ENCODE measurements at regions not wholly inside any gene's neighbourhood (a gene's known extent, or its start where the extent isn't known, plus 50 kb on each side); places are given as distances from the start of the nearest gene placed in this dataset.
A peak's percentile ranks its signal among the peaks of the same experiment; 100 is the strongest.

DNA sequence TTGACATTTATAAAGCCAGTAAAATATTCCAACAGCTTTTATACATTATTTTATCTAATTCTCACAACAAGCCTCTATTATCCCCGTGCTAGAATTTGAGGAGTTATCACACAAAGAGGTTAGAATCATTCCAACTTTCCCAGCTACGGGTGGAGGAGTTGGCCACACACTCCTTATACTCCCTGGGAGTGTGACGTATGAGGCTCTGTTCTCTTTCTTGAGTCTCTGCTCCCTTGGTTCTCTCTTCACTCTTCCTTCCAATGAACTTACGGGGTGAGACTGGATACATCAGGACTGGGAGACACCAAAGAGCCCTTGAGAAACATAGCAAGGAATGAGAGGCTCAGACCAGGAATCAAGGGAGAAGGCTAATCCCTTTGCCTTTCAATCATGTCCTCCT, 185.6 kb upstream of the TAB2 start:
- Histone ChIP-seq H3K4me3 (no peak overlapping the region), H3K27me3 (no peaks in the 10 kb centered on the region), H3K9me3 (no peaks in the 10 kb centered on the region), H3K4me1 (no peaks in the 10 kb centered on the region), H3K27ac (replicated peaks in 1 of 4) (no peak overlapping the region), H3K36me3 (no peaks in the 10 kb centered on the region)
- no peak for TF ChIP-seq POLR2AphosphoS5 (IDR thresholded peaks at IDR 0.05)
- TF ChIP-seq EP300 (IDR thresholded peaks at IDR 0.05), result no peak
- TF ChIP-seq POLR2A (IDR thresholded peaks at IDR 0.05; ENCODE audit: low read depth), result no peak
- TF ChIP-seq, protein P1, sequence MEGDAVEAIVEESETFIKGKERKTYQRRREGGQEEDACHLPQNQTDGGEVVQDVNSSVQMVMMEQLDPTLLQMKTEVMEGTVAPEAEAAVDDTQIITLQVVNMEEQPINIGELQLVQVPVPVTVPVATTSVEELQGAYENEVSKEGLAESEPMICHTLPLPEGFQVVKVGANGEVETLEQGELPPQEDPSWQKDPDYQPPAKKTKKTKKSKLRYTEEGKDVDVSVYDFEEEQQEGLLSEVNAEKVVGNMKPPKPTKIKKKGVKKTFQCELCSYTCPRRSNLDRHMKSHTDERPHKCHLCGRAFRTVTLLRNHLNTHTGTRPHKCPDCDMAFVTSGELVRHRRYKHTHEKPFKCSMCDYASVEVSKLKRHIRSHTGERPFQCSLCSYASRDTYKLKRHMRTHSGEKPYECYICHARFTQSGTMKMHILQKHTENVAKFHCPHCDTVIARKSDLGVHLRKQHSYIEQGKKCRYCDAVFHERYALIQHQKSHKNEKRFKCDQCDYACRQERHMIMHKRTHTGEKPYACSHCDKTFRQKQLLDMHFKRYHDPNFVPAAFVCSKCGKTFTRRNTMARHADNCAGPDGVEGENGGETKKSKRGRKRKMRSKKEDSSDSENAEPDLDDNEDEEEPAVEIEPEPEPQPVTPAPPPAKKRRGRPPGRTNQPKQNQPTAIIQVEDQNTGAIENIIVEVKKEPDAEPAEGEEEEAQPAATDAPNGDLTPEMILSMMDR (IDR thresholded peaks at IDR 0.05), result no peak
- DNase-seq (ENCODE audit: extremely low spot score), result peak; percentile 21
- intact Hi-C loops (cut with DNase I), result no loop called here
- 83% methylated on average over 4 of the region's 4 CpGs for whole genome bisulfite sequencing

DNA sequence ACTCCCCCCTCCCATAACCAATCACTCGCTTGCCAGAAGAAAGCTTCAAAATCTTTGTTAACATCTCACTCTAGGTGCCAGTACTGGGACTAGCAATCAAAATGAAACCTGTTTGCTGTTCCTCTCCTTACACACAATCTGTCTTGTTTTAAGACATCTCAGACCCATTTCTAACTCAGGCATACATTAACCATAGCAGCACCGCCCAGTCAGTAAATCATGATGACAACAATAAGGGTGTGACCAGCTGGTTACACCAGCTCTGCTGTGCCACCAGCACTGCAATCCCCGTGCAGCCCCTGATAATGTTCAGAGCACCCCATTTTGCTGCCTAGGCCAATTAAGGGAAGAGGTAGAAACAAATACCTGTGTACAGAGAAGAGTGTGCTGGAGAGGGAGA, 185.2 kb upstream of the TAB2 start:
- Histone ChIP-seq H3K27me3 (no peaks in the 10 kb centered on the region), H3K36me3 (no peaks in the 10 kb centered on the region), H3K27ac (replicated peaks in 1 of 4) (no peak overlapping the region), H3K4me3 (no peak overlapping the region), H3K9me3 (no peaks in the 10 kb centered on the region), H3K4me1 (no peaks in the 10 kb centered on the region)
- intact Hi-C loops (cut with DNase I), result no loop called here
- DNase-seq (ENCODE audit: extremely low spot score), result no peak
- WGBS, result 90% methylated on average over 3 of the region's 3 CpGs
- no peak for TF ChIP-seq POLR2A (IDR thresholded peaks at IDR 0.05; ENCODE audit: low read depth)
- TF ChIP-seq, protein P1 (IDR thresholded peaks at IDR 0.05), result no peak
- TF ChIP-seq POLR2AphosphoS5 (IDR thresholded peaks at IDR 0.05), result no peak
- TF ChIP-seq EP300 (IDR thresholded peaks at IDR 0.05), result no peak

DNA sequence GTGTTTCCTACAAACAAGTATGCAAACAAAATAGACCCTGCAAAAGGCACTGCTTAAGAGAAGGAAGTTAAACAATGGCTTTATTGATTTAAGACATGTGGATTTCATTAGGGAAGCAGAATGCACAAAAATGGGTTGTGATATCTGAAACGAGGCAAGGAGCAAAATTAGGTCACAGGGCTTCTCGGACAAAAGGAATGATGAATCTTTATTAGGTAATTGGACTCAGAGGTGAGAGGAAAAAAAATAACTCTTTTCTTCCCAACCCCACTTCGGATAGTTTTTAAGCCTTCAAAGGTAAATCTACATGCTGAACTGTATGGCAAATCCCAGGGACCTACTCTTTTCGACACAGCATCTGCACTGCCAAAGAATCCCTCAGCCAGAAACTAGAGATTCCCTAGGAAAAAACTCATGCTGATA, 183.0 kb upstream of the TAB2 start:
- intact Hi-C loops (cut with DNase I), result no loop called here
- Histone ChIP-seq H3K9me3 (no peaks in the 10 kb centered on the region), H3K27ac (replicated peaks in 1 of 4) (no peak overlapping the region), H3K27me3 (no peaks in the 10 kb centered on the region), H3K36me3 (no peaks in the 10 kb centered on the region), H3K4me3 (no peak overlapping the region), H3K4me1 (no peaks in the 10 kb centered on the region)
- no peak for DNase-seq (ENCODE audit: extremely low spot score)
- TF ChIP-seq, protein P1 (IDR thresholded peaks at IDR 0.05), result no peak
- no peak for TF ChIP-seq POLR2A (IDR thresholded peaks at IDR 0.05; ENCODE audit: low read depth)
- no peak for TF ChIP-seq POLR2AphosphoS5 (IDR thresholded peaks at IDR 0.05)
- TF ChIP-seq EP300 (IDR thresholded peaks at IDR 0.05), result no peak
- WGBS, result 59% methylated on average over 4 of the region's 4 CpGs

DNA sequence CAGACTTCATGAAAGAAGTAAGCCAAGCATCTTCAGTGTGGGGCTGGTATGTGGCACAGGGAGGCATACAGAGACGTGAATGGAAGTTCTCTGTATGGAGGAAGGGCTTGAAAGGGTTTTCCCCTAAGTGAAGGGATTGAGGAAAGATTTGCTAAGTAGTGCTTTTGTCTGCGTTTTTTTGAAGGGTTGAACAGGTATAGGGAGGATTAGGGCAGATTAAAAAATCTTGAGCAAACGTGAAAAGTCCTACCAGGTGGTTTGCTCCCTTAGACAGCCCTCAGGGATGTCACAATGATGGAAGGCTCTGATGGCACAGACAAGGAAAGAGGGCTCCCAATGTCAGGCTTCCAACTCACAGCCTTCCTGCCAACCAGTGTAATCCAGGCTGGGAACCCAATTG, 181.7 kb upstream of the TAB2 start:
- no peaks in the 10 kb centered on the region for H3K36me3 ChIP-seq
- TF ChIP-seq, protein P1 (IDR thresholded peaks at IDR 0.05), result no peak
- no peak for TF ChIP-seq POLR2AphosphoS5 (IDR thresholded peaks at IDR 0.05)
- no peak for TF ChIP-seq EP300 (IDR thresholded peaks at IDR 0.05)
- no peak for TF ChIP-seq POLR2A (IDR thresholded peaks at IDR 0.05; ENCODE audit: low read depth)
- no peaks in the 10 kb centered on the region for H3K9me3 ChIP-seq
- H3K27me3 ChIP-seq, result no peaks in the 10 kb centered on the region
- H3K4me3 ChIP-seq, result no peak overlapping the region
- WGBS, result 92% methylated on average over 3 of the region's 3 CpGs
- DNase-seq (ENCODE audit: extremely low spot score), result no peak
- no peaks in the 10 kb centered on the region for H3K4me1 ChIP-seq
- intact Hi-C loops (cut with DNase I), result no loop called here
- no peak overlapping the region for H3K27ac ChIP-seq (replicated peaks in 1 of 4)

DNA sequence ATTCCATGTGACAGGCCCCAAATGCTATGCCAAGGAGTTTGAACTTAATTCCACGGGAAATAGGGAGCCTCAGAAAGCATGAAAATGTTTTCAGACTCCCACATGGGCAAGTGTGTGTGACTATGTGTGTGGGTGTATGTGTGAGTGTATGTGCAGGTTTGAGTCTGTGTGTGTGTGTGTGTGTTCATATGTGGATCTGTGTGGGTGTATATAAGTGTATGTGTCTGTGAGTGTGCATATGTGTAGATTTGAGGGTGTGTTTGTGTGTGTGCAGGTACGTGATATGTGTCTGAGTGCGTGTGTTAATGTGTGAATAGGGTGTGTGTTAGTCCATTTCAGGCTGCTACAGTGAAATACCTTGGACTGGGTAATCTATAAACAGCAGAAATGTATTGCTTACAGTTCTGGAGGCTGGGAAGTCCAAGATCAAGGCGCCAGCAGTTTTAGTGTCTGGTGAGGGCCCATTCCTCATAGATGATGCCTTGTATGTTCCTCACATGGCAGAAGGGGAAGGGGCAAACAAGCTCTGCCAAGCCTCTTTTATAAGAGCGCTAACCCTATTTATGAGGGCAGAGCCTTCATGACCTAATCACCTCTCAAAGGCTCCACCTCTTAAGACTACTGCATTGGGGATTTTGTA, 181.1 kb upstream of the TAB2 start:
- Histone ChIP-seq H3K27ac (replicated peaks in 1 of 4) (no peak overlapping the region), H3K4me1 (no peaks in the 10 kb centered on the region), H3K27me3 (no peaks in the 10 kb centered on the region), H3K9me3 (no peaks in the 10 kb centered on the region), H3K36me3 (no peaks in the 10 kb centered on the region), H3K4me3 (no peak overlapping the region)
- intact Hi-C loops (cut with DNase I), result no loop called here
- TF ChIP-seq EP300 (IDR thresholded peaks at IDR 0.05) (no peak), POLR2A (IDR thresholded peaks at IDR 0.05; ENCODE audit: low read depth) (no peak), POLR2AphosphoS5 (IDR thresholded peaks at IDR 0.05) (no peak)
- TF ChIP-seq, protein P1 (IDR thresholded peaks at IDR 0.05), result no peak
- DNase-seq (ENCODE audit: extremely low spot score), result no peak
- 85% methylated on average over 5 of the region's 5 CpGs for WGBS

Measured in esophagus muscularis mucosa (tissue), 4 donors.